Stimulated activated CD4-positive, alpha-beta T cell treated with anti-CD3 and anti-CD28 coated beads, Interleukin-2, amount 100 ng/mL, for 48 hours (primary cell): ENCODE measurements at regions not wholly inside any gene's neighbourhood (a gene's known extent, or its start where the extent isn't known, plus 50 kb on each side); places are given as distances from the start of the nearest gene placed in this dataset.
"Not testable (repeated sequence)": the region's sequence is repeated elsewhere in the genome, so short reads cannot be mapped to it uniquely, and the experiment has no call there.

ENCODE experiments used
- DNase-seq, 2 donors: peaks; one replicate each; pipeline ENCODE4 v3.0.0-alpha.2; 2020

DNA sequence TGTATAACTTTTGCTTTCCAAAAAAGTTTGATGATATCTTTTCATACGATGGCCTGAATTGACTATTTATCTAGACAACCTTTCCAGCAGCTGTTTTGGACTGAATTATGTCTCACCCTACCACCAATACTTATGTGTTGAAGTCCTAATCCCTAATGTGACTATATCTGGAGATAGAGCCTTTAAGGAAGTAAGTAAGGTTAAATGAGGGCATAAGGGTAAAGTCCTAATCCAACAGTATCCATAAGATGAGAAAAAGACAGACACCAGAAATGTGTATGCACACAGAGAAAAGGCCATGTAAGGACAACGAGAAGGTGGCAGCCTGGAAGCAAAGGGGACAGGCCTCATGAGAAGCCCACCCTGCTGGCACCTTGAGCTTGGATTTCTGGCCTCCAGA, 86.6 kb upstream of the PPARGC1A start:
- DNase-seq = no peak

DNA sequence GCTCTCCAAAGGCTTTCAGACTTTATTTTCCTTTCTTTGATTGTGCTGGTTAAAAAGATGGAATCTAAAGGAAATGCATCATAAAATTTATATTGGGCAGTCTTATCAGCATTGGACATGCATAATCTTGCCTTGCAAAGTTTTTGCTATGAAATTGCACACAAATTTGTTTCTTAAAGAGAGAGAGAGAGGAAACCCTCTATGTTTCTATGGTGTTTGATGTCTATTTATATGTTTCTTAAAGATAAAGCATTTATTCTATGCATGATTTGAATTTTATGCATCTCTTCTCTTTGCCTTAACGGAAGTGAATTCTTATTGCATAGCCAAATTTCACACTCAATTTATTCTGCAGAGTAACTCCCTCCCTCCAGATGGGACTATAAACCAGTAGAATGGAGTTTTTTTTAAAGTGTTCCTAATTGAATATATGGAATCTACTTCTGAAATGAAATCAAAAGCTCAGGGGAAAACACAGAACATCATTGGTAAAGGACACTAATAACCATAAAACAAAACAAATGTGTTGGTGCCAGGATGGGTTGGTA, 83.5 kb upstream of the PPARGC1A start:
- DNase-seq = no peak

- no peak for DNase-seq
These were observed 83.0 kb upstream of the PPARGC1A start for GRCh38 chr4:23972805-23973204.

GRCh38 chr4:23972187-23972586, 82.3 kb upstream of the PPARGC1A start:
- no peak for DNase-seq

DNA sequence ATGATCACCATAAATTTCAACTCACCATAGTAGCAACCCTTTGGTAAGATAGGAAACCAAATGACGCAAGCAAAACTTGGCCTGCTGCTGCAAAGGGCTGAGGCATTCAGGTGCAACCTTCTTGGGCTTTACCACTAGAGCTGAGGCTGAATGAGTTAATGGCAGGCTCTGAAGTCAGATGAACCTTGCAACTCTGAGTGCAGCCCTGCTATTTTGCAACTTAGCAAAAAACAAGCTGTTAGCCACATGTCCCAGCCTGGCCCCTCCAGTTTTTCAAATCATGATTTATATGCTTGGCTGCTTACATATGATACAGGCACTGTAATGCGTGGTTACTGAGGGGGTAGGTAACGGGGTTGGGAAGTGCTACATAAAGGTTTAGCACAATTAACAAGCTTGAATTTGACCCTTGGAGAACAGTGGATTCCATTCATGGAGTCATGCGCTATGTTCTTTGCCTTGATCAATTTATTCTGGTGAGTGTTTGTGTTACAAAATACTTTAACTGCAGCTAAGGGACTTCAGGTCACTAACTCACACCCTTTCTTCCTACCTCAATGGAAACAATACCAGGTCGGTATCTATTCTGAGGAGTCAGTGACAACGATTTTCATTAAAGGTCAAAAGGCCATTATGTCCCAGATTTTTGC, 80.5 kb upstream of the PPARGC1A start:
- no peak for DNase-seq

DNA sequence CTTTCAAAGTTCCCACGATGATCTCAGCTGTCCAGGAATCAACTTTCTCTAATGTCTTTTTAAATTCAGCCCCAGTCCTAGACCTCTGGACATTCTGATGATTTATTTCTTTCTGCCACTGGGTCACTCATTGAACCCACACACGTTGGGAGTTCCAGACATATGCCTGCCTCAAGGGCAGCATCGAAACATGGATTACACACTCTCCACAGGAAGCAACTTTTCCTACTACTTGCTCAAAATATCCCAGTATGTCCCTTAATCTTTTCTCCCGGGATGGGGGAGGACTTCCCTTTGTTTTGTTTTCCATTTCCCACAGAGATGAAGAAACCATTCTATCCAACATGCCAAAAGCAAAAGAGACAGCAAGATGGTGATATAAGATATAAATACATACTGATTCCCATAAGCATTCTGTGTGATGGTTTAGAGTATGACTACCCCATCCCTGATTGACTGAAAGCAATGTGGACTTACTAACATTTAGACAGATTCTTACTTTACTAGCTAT, 79.8 kb upstream of the PPARGC1A start:
- no peak for DNase-seq

- DNase-seq = no peak
These were observed 77.4 kb upstream of the PPARGC1A start for GRCh38 chr4:23967281-23967680.

GRCh38 chr4:23966725-23967124, 76.9 kb upstream of the PPARGC1A start:
- DNase-seq = no peak

DNA sequence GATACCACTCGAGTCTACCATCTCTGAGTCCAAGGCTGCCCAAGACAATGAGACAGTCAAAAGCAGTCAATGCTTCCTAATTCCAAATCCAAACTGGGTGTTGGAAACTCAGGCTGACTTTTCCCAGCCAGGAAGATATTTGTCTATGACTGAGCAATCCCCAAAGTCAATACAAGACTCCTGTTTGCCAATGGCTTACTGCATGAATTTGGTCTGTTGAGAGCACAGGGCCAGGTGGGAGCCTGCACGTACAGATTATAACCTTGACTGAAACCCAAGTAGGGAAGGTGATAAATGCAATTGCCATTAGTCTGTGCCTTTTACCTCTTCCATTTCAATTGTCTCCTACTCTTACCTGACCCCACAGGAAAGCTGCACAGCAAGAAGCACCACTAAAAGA, 72.6 kb upstream of the PPARGC1A start:
- DNase-seq = no peak

GRCh38 chr4:23961395-23961794, 71.5 kb upstream of the PPARGC1A start:
- not testable (repeated sequence) for DNase-seq

GRCh38 chr4:23959396-23960148, 69.7 kb upstream of the PPARGC1A start:
- DNase-seq = no peak

DNA sequence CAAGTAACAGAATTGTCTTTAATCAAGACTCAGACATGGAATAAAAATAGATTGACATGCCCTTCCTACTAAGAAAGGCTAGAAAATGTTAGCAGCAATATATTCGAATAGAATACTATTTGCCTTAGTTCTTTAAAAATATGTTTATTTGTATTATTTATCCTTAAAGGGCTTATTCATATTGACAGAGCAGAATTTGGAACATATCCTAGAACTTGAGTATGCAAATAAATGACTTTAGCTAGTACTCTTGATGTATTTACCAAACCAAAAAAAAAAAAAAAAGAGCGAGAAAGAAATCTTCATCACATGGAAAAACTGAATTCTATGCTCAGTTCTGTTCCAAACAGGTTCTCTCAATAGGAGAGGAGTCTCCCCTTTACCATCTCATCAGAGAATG, 68.9 kb upstream of the PPARGC1A start:
- DNase-seq = no peak

DNA sequence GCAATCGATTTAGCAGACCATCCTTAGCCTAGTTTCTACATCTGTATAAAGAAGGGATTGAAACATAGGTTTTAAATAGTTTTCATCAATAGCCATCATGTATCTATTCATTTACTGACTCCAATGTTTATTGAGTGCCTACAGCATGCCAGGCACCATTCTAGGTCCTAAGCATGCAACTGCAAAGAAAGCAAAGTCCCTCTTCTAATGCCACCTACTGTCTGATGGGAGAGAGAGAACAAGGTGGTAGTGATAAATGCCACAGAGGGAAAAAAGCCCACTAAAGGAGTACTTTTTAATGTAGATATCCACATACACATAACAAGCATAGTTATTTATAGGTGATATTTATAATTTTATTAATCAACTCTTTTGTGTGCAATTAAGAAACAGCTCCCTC, 67.6 kb upstream of the PPARGC1A start:
- no peak for DNase-seq

GRCh38 chr4:23956601-23957364, 66.9 kb upstream of the PPARGC1A start:
- DNase-seq = no peak

DNA sequence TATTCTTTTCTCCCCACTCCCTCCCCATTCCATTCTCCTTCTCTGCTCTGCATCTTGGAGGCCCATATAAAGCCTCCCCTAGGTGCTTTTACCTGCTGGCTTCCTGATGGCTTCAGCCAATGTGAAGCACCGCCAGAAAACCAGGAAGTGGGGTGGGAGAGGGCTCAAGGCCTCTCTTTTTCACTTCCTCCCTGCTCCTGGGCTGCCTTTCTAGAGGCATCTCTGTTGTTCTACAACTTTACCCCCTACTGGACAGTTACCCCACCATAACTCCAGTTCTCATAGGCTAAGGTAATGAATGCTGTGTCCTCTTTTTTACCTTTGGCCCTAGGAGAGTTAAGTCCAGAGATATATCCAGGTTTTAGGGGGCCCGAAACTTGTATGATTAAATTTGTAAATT, 62.4 kb upstream of the PPARGC1A start:
- no peak for DNase-seq

- DNase-seq = no peak
These were observed 58.0 kb upstream of the PPARGC1A start for GRCh38 chr4:23947826-23948225.

GRCh38 chr4:23946299-23946698, 56.5 kb upstream of the PPARGC1A start:
- DNase-seq = no peak

DNA sequence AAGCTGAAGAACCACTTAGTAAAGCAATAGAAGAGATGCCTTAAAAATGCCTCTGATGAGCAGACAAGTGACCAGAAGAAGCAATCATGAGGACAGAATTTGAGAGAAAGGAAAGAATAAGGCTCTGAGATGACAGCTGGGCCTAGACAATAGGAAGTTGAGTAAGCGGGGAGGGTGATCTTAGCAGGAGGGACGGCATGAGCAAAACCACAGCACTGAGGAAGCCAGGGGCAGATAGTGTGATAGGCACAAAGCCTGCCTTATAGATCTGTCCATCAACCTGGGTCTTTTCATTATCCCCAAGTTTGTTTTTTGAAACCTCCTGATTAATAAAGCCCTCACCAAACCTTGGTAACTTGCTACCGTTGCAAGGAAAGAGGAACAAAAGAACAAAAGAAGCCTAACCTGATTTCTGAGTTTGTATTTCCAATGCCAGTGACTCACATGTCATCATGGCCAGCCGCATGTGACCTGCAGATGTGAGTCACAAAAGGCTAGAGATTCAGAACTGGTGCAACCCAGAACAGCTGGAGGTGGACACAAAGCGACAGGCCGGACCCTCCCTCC, 55.7 kb upstream of the PPARGC1A start:
- no peak for DNase-seq

- not testable (repeated sequence) for DNase-seq
These were observed 54.7 kb upstream of the PPARGC1A start for GRCh38 chr4:23944556-23944955.

- no peak for DNase-seq
These were observed 53.6 kb upstream of the PPARGC1A start for GRCh38 chr4:23943478-23943877.

- DNase-seq = no peak
These were observed 52.6 kb upstream of the PPARGC1A start for GRCh38 chr4:23942471-23942870.
